ENCODE measurements at regions not wholly inside any gene's neighbourhood (a gene's known extent, or its start where the extent isn't known, plus 50 kb on each side); places are given as distances from the start of the nearest gene placed in this dataset.

DNA sequence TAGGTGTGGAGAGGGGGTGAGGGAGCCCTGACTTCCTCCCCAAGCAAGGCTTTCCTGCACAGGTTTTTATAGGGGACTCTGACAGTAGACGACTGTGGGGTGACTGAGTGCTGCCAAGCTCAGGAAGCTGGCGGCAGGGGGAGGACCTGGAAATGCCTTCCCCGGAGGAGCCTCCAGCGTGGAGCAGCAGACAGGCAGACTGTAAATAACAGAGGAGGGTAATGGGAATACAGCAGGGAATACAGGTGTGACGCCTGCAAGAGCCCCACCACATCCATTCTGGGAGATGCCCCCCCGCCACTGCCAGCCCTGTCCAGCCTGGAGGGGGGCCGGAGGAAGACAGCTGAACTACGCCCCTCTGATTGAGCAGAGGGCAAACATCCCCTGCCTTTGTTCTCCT lies 190.4 kb downstream of the UQCRFS1 start:
- TF ChIP-seq POLR2A (IDR thresholded peaks at IDR 0.05): no peak
- TF ChIP-seq, protein P1, sequence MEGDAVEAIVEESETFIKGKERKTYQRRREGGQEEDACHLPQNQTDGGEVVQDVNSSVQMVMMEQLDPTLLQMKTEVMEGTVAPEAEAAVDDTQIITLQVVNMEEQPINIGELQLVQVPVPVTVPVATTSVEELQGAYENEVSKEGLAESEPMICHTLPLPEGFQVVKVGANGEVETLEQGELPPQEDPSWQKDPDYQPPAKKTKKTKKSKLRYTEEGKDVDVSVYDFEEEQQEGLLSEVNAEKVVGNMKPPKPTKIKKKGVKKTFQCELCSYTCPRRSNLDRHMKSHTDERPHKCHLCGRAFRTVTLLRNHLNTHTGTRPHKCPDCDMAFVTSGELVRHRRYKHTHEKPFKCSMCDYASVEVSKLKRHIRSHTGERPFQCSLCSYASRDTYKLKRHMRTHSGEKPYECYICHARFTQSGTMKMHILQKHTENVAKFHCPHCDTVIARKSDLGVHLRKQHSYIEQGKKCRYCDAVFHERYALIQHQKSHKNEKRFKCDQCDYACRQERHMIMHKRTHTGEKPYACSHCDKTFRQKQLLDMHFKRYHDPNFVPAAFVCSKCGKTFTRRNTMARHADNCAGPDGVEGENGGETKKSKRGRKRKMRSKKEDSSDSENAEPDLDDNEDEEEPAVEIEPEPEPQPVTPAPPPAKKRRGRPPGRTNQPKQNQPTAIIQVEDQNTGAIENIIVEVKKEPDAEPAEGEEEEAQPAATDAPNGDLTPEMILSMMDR (IDR thresholded peaks at IDR 0.05): no peak

Measured in vagina (tissue), 2 donors.